ENCODE measurements at regions not wholly inside any gene's neighbourhood (a gene's known extent, or its start where the extent isn't known, plus 50 kb on each side); places are given as distances from the start of the nearest gene placed in this dataset.

GRCh38 chr13:82898586-82898985 is 983.7 kb downstream of the SLITRK1 start:
- H3K4me1 ChIP-seq (ENCODE audit: control insufficient read depth in 3 of 3, insufficient read depth in 3 of 3, low read length in 3 of 3) = no peaks in the 10 kb centered on the region
- no peaks in the 10 kb centered on the region for H3K27me3 ChIP-seq (ENCODE audit: control insufficient read depth in 3 of 3, insufficient read depth in 3 of 3, low read length in 3 of 3)
- no peaks in the 10 kb centered on the region for H3K36me3 ChIP-seq (ENCODE audit: control insufficient read depth in 3 of 3, insufficient read depth in 3 of 3, low read length in 3 of 3)
- H3K9ac ChIP-seq (ENCODE audit: low read depth in 1 of 3, low read length in 3 of 3) = no peak overlapping the region
- no peak overlapping the region for H3K4me3 ChIP-seq (ENCODE audit: low read length in 3 of 3)
- H3K27ac ChIP-seq (ENCODE audit: low read depth, low read length) = no peak overlapping the region
- no peaks in the 10 kb centered on the region for H3K9me3 ChIP-seq (ENCODE audit: control insufficient read depth in 3 of 3, low read length in 3 of 3)

DNA sequence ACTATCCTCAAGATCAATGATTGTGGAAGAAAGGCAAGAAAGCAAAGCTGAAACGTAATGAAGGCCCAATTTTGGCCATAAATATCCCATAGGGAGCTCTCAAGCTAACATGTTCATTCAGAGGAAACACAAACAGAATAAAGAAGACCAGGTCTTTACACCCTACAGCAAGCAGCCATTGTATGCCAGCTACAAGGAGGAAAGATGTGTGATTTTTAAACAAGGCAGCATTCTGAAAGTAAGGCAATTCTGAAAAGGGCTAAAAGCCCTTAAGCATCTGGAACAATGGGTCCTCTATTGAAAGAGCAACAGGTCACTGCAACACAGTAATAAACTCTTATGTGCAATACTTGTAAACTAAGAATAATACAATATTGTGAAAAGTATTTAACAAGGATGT is 1002.4 kb downstream of the SLITRK1 start:
- Histone ChIP-seq H3K9ac (ENCODE audit: low read depth in 1 of 3, low read length in 3 of 3) (no peak overlapping the region), H3K36me3 (ENCODE audit: control insufficient read depth in 3 of 3, insufficient read depth in 3 of 3, low read length in 3 of 3) (no peaks in the 10 kb centered on the region), H3K27me3 (ENCODE audit: control insufficient read depth in 3 of 3, insufficient read depth in 3 of 3, low read length in 3 of 3) (no peaks in the 10 kb centered on the region)

GRCh38 chr13:82878536-82878935 is 1003.7 kb downstream of the SLITRK1 start:
- H3K4me3 ChIP-seq (ENCODE audit: low read length in 3 of 3) = no peak overlapping the region
- H3K27ac ChIP-seq (ENCODE audit: low read depth, low read length) = no peak overlapping the region
- no peaks in the 10 kb centered on the region for H3K4me1 ChIP-seq (ENCODE audit: control insufficient read depth in 3 of 3, insufficient read depth in 3 of 3, low read length in 3 of 3)
- H3K27me3 ChIP-seq (ENCODE audit: control insufficient read depth in 3 of 3, insufficient read depth in 3 of 3, low read length in 3 of 3) = no peaks in the 10 kb centered on the region
- no peaks in the 10 kb centered on the region for H3K36me3 ChIP-seq (ENCODE audit: control insufficient read depth in 3 of 3, insufficient read depth in 3 of 3, low read length in 3 of 3)
- no peak overlapping the region for H3K9ac ChIP-seq (ENCODE audit: low read depth in 1 of 3, low read length in 3 of 3)
- H3K9me3 ChIP-seq (ENCODE audit: control insufficient read depth in 3 of 3, low read length in 3 of 3) = no peaks in the 10 kb centered on the region

More for the DNA sequence above, 1002.4 kb downstream of the SLITRK1 start:
- no peak overlapping the region for H3K4me3 ChIP-seq (ENCODE audit: low read length in 3 of 3)
- no peaks in the 10 kb centered on the region for H3K9me3 ChIP-seq (ENCODE audit: control insufficient read depth in 3 of 3, low read length in 3 of 3)
- no peaks in the 10 kb centered on the region for H3K4me1 ChIP-seq (ENCODE audit: control insufficient read depth in 3 of 3, insufficient read depth in 3 of 3, low read length in 3 of 3)
- no peak overlapping the region for H3K27ac ChIP-seq (ENCODE audit: low read depth, low read length)

GRCh38 chr13:82867284-82867683 is 1015.0 kb downstream of the SLITRK1 start:
- no peak overlapping the region for H3K9ac ChIP-seq (ENCODE audit: low read depth in 1 of 3, low read length in 3 of 3)
- H3K27ac ChIP-seq (ENCODE audit: low read depth, low read length) = no peak overlapping the region
- H3K36me3 ChIP-seq (ENCODE audit: control insufficient read depth in 3 of 3, insufficient read depth in 3 of 3, low read length in 3 of 3) = no peaks in the 10 kb centered on the region
- H3K9me3 ChIP-seq (ENCODE audit: control insufficient read depth in 3 of 3, low read length in 3 of 3) = peaks cover 0 to 2% (median 0%) of the 10 kb centered on the region in 3 donors
- no peak overlapping the region for H3K4me3 ChIP-seq (ENCODE audit: low read length in 3 of 3)
- H3K4me1 ChIP-seq (ENCODE audit: control insufficient read depth in 3 of 3, insufficient read depth in 3 of 3, low read length in 3 of 3) = no peaks in the 10 kb centered on the region
- no peaks in the 10 kb centered on the region for H3K27me3 ChIP-seq (ENCODE audit: control insufficient read depth in 3 of 3, insufficient read depth in 3 of 3, low read length in 3 of 3)

DNA sequence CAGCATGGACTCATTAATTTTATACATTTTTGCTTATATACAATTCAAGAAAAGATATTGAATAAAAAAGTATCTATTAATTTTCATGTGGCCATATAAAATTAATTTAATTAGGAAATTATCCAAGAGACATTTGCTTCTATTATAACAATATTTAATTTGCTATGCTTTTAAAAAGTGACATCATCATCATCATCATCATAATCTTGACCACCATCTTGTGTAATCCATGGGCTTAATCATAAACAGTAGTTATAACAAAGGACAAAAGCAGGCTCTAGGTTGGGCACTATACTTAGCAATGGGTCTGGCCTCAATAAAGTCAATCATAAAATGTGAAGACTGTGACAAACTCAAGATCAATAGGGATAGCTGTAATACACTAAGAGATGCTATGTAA is 1031.6 kb downstream of the SLITRK1 start:
- no peak overlapping the region for H3K9ac ChIP-seq (ENCODE audit: low read depth in 1 of 3, low read length in 3 of 3)
- no peak overlapping the region for H3K4me3 ChIP-seq (ENCODE audit: low read length in 3 of 3)

GRCh38 chr13:82848766-82849165 is 1033.5 kb downstream of the SLITRK1 start:
- no peaks in the 10 kb centered on the region for H3K27me3 ChIP-seq (ENCODE audit: control insufficient read depth in 3 of 3, insufficient read depth in 3 of 3, low read length in 3 of 3)
- no peak overlapping the region for H3K9ac ChIP-seq (ENCODE audit: low read depth in 1 of 3, low read length in 3 of 3)
- no peaks in the 10 kb centered on the region for H3K9me3 ChIP-seq (ENCODE audit: control insufficient read depth in 3 of 3, low read length in 3 of 3)
- no peak overlapping the region for H3K4me3 ChIP-seq (ENCODE audit: low read length in 3 of 3)
- H3K36me3 ChIP-seq (ENCODE audit: control insufficient read depth in 3 of 3, insufficient read depth in 3 of 3, low read length in 3 of 3) = no peaks in the 10 kb centered on the region
- no peaks in the 10 kb centered on the region for H3K4me1 ChIP-seq (ENCODE audit: control insufficient read depth in 3 of 3, insufficient read depth in 3 of 3, low read length in 3 of 3)
- no peak overlapping the region for H3K27ac ChIP-seq (ENCODE audit: low read depth, low read length)

More for the DNA sequence above, 1031.6 kb downstream of the SLITRK1 start:
- Histone ChIP-seq H3K27me3 (ENCODE audit: control insufficient read depth in 3 of 3, insufficient read depth in 3 of 3, low read length in 3 of 3) (no peaks in the 10 kb centered on the region), H3K4me1 (ENCODE audit: control insufficient read depth in 3 of 3, insufficient read depth in 3 of 3, low read length in 3 of 3) (no peaks in the 10 kb centered on the region), H3K27ac (ENCODE audit: low read depth, low read length) (no peak overlapping the region), H3K36me3 (ENCODE audit: control insufficient read depth in 3 of 3, insufficient read depth in 3 of 3, low read length in 3 of 3) (no peaks in the 10 kb centered on the region), H3K9me3 (ENCODE audit: control insufficient read depth in 3 of 3, low read length in 3 of 3) (no peaks in the 10 kb centered on the region)

GRCh38 chr13:82847595-82847994 is 1034.7 kb downstream of the SLITRK1 start:
- Histone ChIP-seq H3K36me3 (ENCODE audit: control insufficient read depth in 3 of 3, insufficient read depth in 3 of 3, low read length in 3 of 3) (no peaks in the 10 kb centered on the region), H3K4me1 (ENCODE audit: control insufficient read depth in 3 of 3, insufficient read depth in 3 of 3, low read length in 3 of 3) (no peaks in the 10 kb centered on the region), H3K4me3 (ENCODE audit: low read length in 3 of 3) (no peak overlapping the region), H3K27ac (ENCODE audit: low read depth, low read length) (no peak overlapping the region), H3K9me3 (ENCODE audit: control insufficient read depth in 3 of 3, low read length in 3 of 3) (no peaks in the 10 kb centered on the region), H3K9ac (ENCODE audit: low read depth in 1 of 3, low read length in 3 of 3) (no peak overlapping the region), H3K27me3 (ENCODE audit: control insufficient read depth in 3 of 3, insufficient read depth in 3 of 3, low read length in 3 of 3) (no peaks in the 10 kb centered on the region)

GRCh38 chr13:82833923-82834322 is 1048.4 kb downstream of the SLITRK1 start:
- H3K27ac ChIP-seq (ENCODE audit: low read depth, low read length) = no peak overlapping the region
- H3K4me1 ChIP-seq (ENCODE audit: control insufficient read depth in 3 of 3, insufficient read depth in 3 of 3, low read length in 3 of 3) = no peaks in the 10 kb centered on the region
- no peaks in the 10 kb centered on the region for H3K9me3 ChIP-seq (ENCODE audit: control insufficient read depth in 3 of 3, low read length in 3 of 3)
- H3K9ac ChIP-seq (ENCODE audit: low read depth in 1 of 3, low read length in 3 of 3) = no peak overlapping the region
- no peaks in the 10 kb centered on the region for H3K36me3 ChIP-seq (ENCODE audit: control insufficient read depth in 3 of 3, insufficient read depth in 3 of 3, low read length in 3 of 3)
- H3K4me3 ChIP-seq (ENCODE audit: low read length in 3 of 3) = no peak overlapping the region
- H3K27me3 ChIP-seq (ENCODE audit: control insufficient read depth in 3 of 3, insufficient read depth in 3 of 3, low read length in 3 of 3) = no peaks in the 10 kb centered on the region

- H3K9ac ChIP-seq (ENCODE audit: low read depth in 1 of 3, low read length in 3 of 3) = no peak overlapping the region
- H3K36me3 ChIP-seq (ENCODE audit: control insufficient read depth in 3 of 3, insufficient read depth in 3 of 3, low read length in 3 of 3) = no peaks in the 10 kb centered on the region
- no peaks in the 10 kb centered on the region for H3K9me3 ChIP-seq (ENCODE audit: control insufficient read depth in 3 of 3, low read length in 3 of 3)
- H3K27ac ChIP-seq (ENCODE audit: low read depth, low read length) = no peak overlapping the region
- H3K4me3 ChIP-seq (ENCODE audit: low read length in 3 of 3) = no peak overlapping the region
- H3K4me1 ChIP-seq (ENCODE audit: control insufficient read depth in 3 of 3, insufficient read depth in 3 of 3, low read length in 3 of 3) = no peaks in the 10 kb centered on the region
- no peaks in the 10 kb centered on the region for H3K27me3 ChIP-seq (ENCODE audit: control insufficient read depth in 3 of 3, insufficient read depth in 3 of 3, low read length in 3 of 3)
These were observed 1053.2 kb downstream of the SLITRK1 start for GRCh38 chr13:82829040-82829439.

DNA sequence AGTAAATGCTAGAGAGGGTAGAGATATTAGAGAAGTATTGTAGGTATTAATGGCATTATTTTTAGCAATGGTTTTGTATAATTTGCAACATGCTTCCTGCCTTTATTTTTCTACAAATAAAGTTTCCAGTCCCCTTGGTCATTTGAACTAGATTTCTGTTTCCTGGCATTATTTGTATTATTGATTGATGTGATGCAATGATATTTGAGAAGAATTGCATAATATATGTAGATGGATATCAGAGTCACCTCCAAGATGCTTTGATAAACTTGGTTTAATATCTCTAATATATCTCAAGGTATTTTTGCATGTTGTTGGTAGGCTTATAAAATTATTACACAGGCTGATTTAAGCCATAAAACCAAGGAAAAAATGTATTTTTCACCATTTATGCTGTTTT is 1054.5 kb downstream of the SLITRK1 start:
- no peaks in the 10 kb centered on the region for H3K36me3 ChIP-seq (ENCODE audit: control insufficient read depth in 3 of 3, insufficient read depth in 3 of 3, low read length in 3 of 3)
- H3K9ac ChIP-seq (ENCODE audit: low read depth in 1 of 3, low read length in 3 of 3) = no peak overlapping the region
- no peak overlapping the region for H3K27ac ChIP-seq (ENCODE audit: low read depth, low read length)
- H3K9me3 ChIP-seq (ENCODE audit: control insufficient read depth in 3 of 3, low read length in 3 of 3) = no peaks in the 10 kb centered on the region
- H3K4me3 ChIP-seq (ENCODE audit: low read length in 3 of 3) = no peak overlapping the region
- no peaks in the 10 kb centered on the region for H3K27me3 ChIP-seq (ENCODE audit: control insufficient read depth in 3 of 3, insufficient read depth in 3 of 3, low read length in 3 of 3)
- H3K4me1 ChIP-seq (ENCODE audit: control insufficient read depth in 3 of 3, insufficient read depth in 3 of 3, low read length in 3 of 3) = no peaks in the 10 kb centered on the region

DNA sequence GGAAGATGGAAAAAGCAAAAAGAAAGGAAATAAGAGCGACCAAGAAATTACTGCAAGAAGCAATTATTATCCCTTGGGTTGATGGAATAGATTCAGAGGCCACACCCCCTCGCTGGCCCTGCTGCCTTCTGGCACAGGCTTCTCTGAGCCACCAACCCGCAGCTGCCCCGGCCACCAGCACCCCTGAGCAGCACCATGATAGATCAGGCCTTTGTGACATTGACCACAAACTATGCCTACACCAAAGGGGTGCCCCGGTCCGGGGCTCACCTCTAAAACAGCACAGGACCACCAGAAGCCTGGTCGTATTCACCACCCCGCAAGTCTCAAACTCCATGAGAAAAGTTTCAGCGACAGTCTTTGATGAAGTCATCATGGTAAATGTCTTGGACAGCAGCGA is 1059.3 kb downstream of the SLITRK1 start:
- H3K9ac ChIP-seq (ENCODE audit: low read depth in 1 of 3, low read length in 3 of 3) = no peak overlapping the region
- H3K9me3 ChIP-seq (ENCODE audit: control insufficient read depth in 3 of 3, low read length in 3 of 3) = no peaks in the 10 kb centered on the region
- H3K4me1 ChIP-seq (ENCODE audit: control insufficient read depth in 3 of 3, insufficient read depth in 3 of 3, low read length in 3 of 3) = no peaks in the 10 kb centered on the region

More for the DNA sequence above, 1059.3 kb downstream of the SLITRK1 start:
- Histone ChIP-seq H3K27me3 (ENCODE audit: control insufficient read depth in 3 of 3, insufficient read depth in 3 of 3, low read length in 3 of 3) (no peaks in the 10 kb centered on the region), H3K36me3 (ENCODE audit: control insufficient read depth in 3 of 3, insufficient read depth in 3 of 3, low read length in 3 of 3) (no peaks in the 10 kb centered on the region), H3K27ac (ENCODE audit: low read depth, low read length) (no peak overlapping the region), H3K4me3 (ENCODE audit: low read length in 3 of 3) (no peak overlapping the region)
